ENCODE measurements at regions not wholly inside any gene's neighbourhood (a gene's known extent, or its start where the extent isn't known, plus 50 kb on each side); places are given as distances from the start of the nearest gene placed in this dataset.

GRCh38 chr18:57981308-57982028, 62.6 kb upstream of the NEDD4L start:
- no peaks in the 10 kb centered on the region for H3K36me3 ChIP-seq (ENCODE audit: control insufficient read depth in 2 of 2, extremely low read depth in 1 of 2, insufficient read depth in 2 of 2, low read length in 2 of 2)
- no peaks in the 10 kb centered on the region for H3K9me1 ChIP-seq (ENCODE audit: control insufficient read depth, extremely low read depth, insufficient read depth, low read length)
- no peak overlapping the region for H3K4me2 ChIP-seq (ENCODE audit: control insufficient read depth, extremely low read depth, insufficient read depth, low read depth, low read length)
- H3K79me2 ChIP-seq (ENCODE audit: control insufficient read depth, insufficient read depth, low read length), result no peaks in the 10 kb centered on the region
- no peak overlapping the region for H3K27ac ChIP-seq (ENCODE audit: control insufficient read depth, insufficient read depth, low read length)
- DNase-seq (ENCODE audit: low read depth, low spot score) (no peak), FAIRE-seq (no peak)
- H4K20me1 ChIP-seq (ENCODE audit: control insufficient read depth, extremely low read depth, insufficient read depth, low read length), result no peaks in the 10 kb centered on the region
- H3K4me1 ChIP-seq (ENCODE audit: control insufficient read depth, extremely low read depth, insufficient read depth, low read length), result peaks cover 5% of the 10 kb centered on the region
- no peak overlapping the region for H2AFZ ChIP-seq (ENCODE audit: control insufficient read depth, low read length)
- H3K9ac ChIP-seq (ENCODE audit: control insufficient read depth, extremely low read depth, insufficient read depth, low read length), result no peak overlapping the region
- TF ChIP-seq CTCF (optimal IDR thresholded peaks at IDR 0.05 in 1 of 3, IDR thresholded peaks at IDR 0.05 in 1 of 3, conservative IDR thresholded peaks at IDR 0.05 in 1 of 3; ENCODE audit: extremely low read depth in 1 of 3, insufficient read depth in 2 of 3, low read length in 3 of 3) (no peak), EZH2 (IDR thresholded peaks at IDR 0.05; ENCODE audit: low read length) (no peak)
- H3K9me3 ChIP-seq (ENCODE audit: control insufficient read depth, low read depth, low read length), result no peaks in the 10 kb centered on the region
- no peak overlapping the region for H3K4me3 ChIP-seq (ENCODE audit: control insufficient read depth in 2 of 3, extremely low read depth in 1 of 3, insufficient read depth in 2 of 3, low read depth in 1 of 3, low read length in 3 of 3)
- H3K27me3 ChIP-seq (ENCODE audit: control insufficient read depth, extremely low read depth, insufficient read depth, low read length), result peaks cover 4% of the 10 kb centered on the region
- dilution Hi-C loops (cut with MboI; ENCODE audit: extremely low pct_ligation_motif_present, low sequenced_read_pairs), result no loop called here

GRCh38 chr18:57980573-57981307, 63.3 kb upstream of the NEDD4L start:
- no peaks in the 10 kb centered on the region for H3K9me3 ChIP-seq (ENCODE audit: control insufficient read depth, low read depth, low read length)
- FAIRE-seq (no peak), DNase-seq (ENCODE audit: low read depth, low spot score) (no peak)
- no peak overlapping the region for H3K4me3 ChIP-seq (ENCODE audit: control insufficient read depth in 2 of 3, extremely low read depth in 1 of 3, insufficient read depth in 2 of 3, low read depth in 1 of 3, low read length in 3 of 3)
- H3K79me2 ChIP-seq (ENCODE audit: control insufficient read depth, insufficient read depth, low read length), result no peaks in the 10 kb centered on the region
- no peak overlapping the region for H3K4me2 ChIP-seq (ENCODE audit: control insufficient read depth, extremely low read depth, insufficient read depth, low read depth, low read length)
- no peak for TF ChIP-seq EZH2 (IDR thresholded peaks at IDR 0.05; ENCODE audit: low read length)
- no peak for TF ChIP-seq CTCF (optimal IDR thresholded peaks at IDR 0.05 in 1 of 3, IDR thresholded peaks at IDR 0.05 in 1 of 3, conservative IDR thresholded peaks at IDR 0.05 in 1 of 3; ENCODE audit: extremely low read depth in 1 of 3, insufficient read depth in 2 of 3, low read length in 3 of 3)
- no peak overlapping the region for H3K27ac ChIP-seq (ENCODE audit: control insufficient read depth, insufficient read depth, low read length)
- no peak overlapping the region for H3K9ac ChIP-seq (ENCODE audit: control insufficient read depth, extremely low read depth, insufficient read depth, low read length)
- no peaks in the 10 kb centered on the region for H3K9me1 ChIP-seq (ENCODE audit: control insufficient read depth, extremely low read depth, insufficient read depth, low read length)
- no peaks in the 10 kb centered on the region for H4K20me1 ChIP-seq (ENCODE audit: control insufficient read depth, extremely low read depth, insufficient read depth, low read length)
- peaks cover 4% of the 10 kb centered on the region for H3K27me3 ChIP-seq (ENCODE audit: control insufficient read depth, extremely low read depth, insufficient read depth, low read length)
- dilution Hi-C loops (cut with MboI; ENCODE audit: extremely low pct_ligation_motif_present, low sequenced_read_pairs), result no loop called here
- H2AFZ ChIP-seq (ENCODE audit: control insufficient read depth, low read length), result no peak overlapping the region
- peaks cover 5% of the 10 kb centered on the region for H3K4me1 ChIP-seq (ENCODE audit: control insufficient read depth, extremely low read depth, insufficient read depth, low read length)
- no peaks in the 10 kb centered on the region for H3K36me3 ChIP-seq (ENCODE audit: control insufficient read depth in 2 of 2, extremely low read depth in 1 of 2, insufficient read depth in 2 of 2, low read length in 2 of 2)

Measured in keratinocyte (primary cell).